HEK293 (cell line): ENCODE measurements at regions not wholly inside any gene's neighbourhood (a gene's known extent, or its start where the extent isn't known, plus 50 kb on each side); places are given as distances from the start of the nearest gene placed in this dataset.

Experiments used
- CTCF ChIA-PET: fragments of 350-600 bp; formaldehyde crosslinking; extraction: SDS; loops from one replicate; lab custom pipeline; 2021; ENCODE audit warnings: antibody characterized with exemption; lab: Yijun Ruan, JAX
- POLR2A ChIA-PET: fragments of 300-600 bp; formaldehyde crosslinking; extraction: SDS; loops from one replicate; lab custom pipeline; 2020; ENCODE audit warnings: antibody characterized with exemption, inconsistent platforms; lab: Yijun Ruan, JAX
- H3K27ac ChIP-seq: fragments of 200-500 bp; sonication (Bioruptor generic); 2 replicates; pipeline ENCODE4 v1.5.1; 2014; ENCODE audit warnings: low read depth, low read length, control low read depth, inconsistent platforms; ENCODE audit errors: extremely low read depth
- H3K36me3 ChIP-seq, 2 experiments: fragments of 200-500 bp in 1 of 2; sonication (Bioruptor generic) in 1 of 2; 1 replicate in 1 of 2; 2 replicates in 1 of 2; pipeline ENCODE4 v1.5.1; 2014 to 2017; ENCODE audit warnings: inconsistent platforms in 2 of 2, low read length in 2 of 2; ENCODE audit not compliant: control insufficient read depth in 2 of 2, insufficient read depth in 1 of 2
- H3K4me1 ChIP-seq: fragments of 200-500 bp; sonication (Bioruptor generic); 2 replicates; pipeline ENCODE4 v1.5.1; 2014; ENCODE audit warnings: mild to moderate bottlenecking, low read length, inconsistent platforms; ENCODE audit not compliant: control insufficient read depth, insufficient read depth
- H3K4me3 ChIP-seq: 2 replicates; pipeline ENCODE4 v1.5.1; 2011; ENCODE audit warnings: low read depth, mild to moderate bottlenecking, control low read depth, low read length, moderate library complexity
- H3K9me3 ChIP-seq: fragments of 200-500 bp; sonication (Bioruptor generic); 2 replicates; pipeline ENCODE4 v1.5.1; 2014; ENCODE audit warnings: low read depth, low read length, inconsistent platforms; ENCODE audit not compliant: control insufficient read depth, insufficient read depth
- BCL11A ChIP-seq: fragments of 450-650 bp; formaldehyde crosslinking; IDR thresholded peaks from 2 replicates; pipeline ENCODE4 v1.5.1; 2016; ENCODE audit warnings: low read depth, missing biosample characterization, missing genetic modification characterization
- GLI4 ChIP-seq: fragments of 450-650 bp; formaldehyde crosslinking; IDR thresholded peaks from 2 replicates; pipeline ENCODE4 v1.5.1; 2016; ENCODE audit warnings: missing biosample characterization, missing genetic modification characterization
- OSR2 ChIP-seq: fragments of 450-650 bp; formaldehyde crosslinking; IDR thresholded peaks from 2 replicates; pipeline ENCODE4 v1.5.1; 2016; ENCODE audit warnings: missing biosample characterization, missing genetic modification characterization
- TRIM28 ChIP-seq: IDR thresholded peaks from 2 replicates; pipeline ENCODE4 v1.6.1; 2011; ENCODE audit warnings: low read length, control low read depth, borderline replicate concordance
- ZNF121 ChIP-seq: fragments of 450-650 bp; formaldehyde crosslinking; IDR thresholded peaks from 2 replicates; pipeline ENCODE4 v1.5.1; 2016; ENCODE audit warnings: missing biosample characterization, missing genetic modification characterization
- ZNF184 ChIP-seq: fragments of 450-650 bp; IDR thresholded peaks from 2 replicates; pipeline ENCODE4 v1.5.1; 2018; ENCODE audit warnings: missing biosample characterization, mild to moderate bottlenecking, missing genetic modification characterization
- ZNF211 ChIP-seq: fragments of 450-650 bp; formaldehyde crosslinking; IDR thresholded peaks from 2 replicates; pipeline ENCODE4 v1.5.1; 2016; ENCODE audit warnings: low read depth, missing biosample characterization, missing genetic modification characterization
- ZNF23 ChIP-seq: fragments of 450-650 bp; formaldehyde crosslinking; IDR thresholded peaks from 2 replicates; pipeline ENCODE4 v1.5.1; 2016; ENCODE audit warnings: missing biosample characterization, missing genetic modification characterization, borderline replicate concordance
- ZNF350 ChIP-seq: fragments of 450-650 bp; formaldehyde crosslinking; IDR thresholded peaks from 2 replicates; pipeline ENCODE4 v1.5.0; 2017; ENCODE audit warnings: missing biosample characterization, mild to moderate bottlenecking, missing genetic modification characterization
- ZNF555 ChIP-seq: fragments of 450-650 bp; formaldehyde crosslinking; conservative IDR thresholded peaks from 2 replicates; pipeline ENCODE4 v1.5.1; 2017; ENCODE audit warnings: missing biosample characterization, mild to moderate bottlenecking, missing genetic modification characterization, inconsistent platforms
- ZNF571 ChIP-seq: fragments of 450-650 bp; formaldehyde crosslinking; IDR thresholded peaks from 2 replicates; pipeline ENCODE4 v1.5.0; 2017; ENCODE audit warnings: missing biosample characterization, missing genetic modification characterization
- ZNF621 ChIP-seq: fragments of 450-650 bp; formaldehyde crosslinking; IDR thresholded peaks from 2 replicates; pipeline ENCODE4 v1.5.1; 2017; ENCODE audit warnings: missing biosample characterization, missing genetic modification characterization
- ZNF701 ChIP-seq: fragments of 450-650 bp; formaldehyde crosslinking; IDR thresholded peaks from 2 replicates; pipeline ENCODE4 v1.5.1; 2016; ENCODE audit warnings: missing biosample characterization, missing genetic modification characterization
- ZNF707 ChIP-seq: fragments of 450-650 bp; formaldehyde crosslinking; IDR thresholded peaks from 2 replicates; pipeline ENCODE4 v1.5.1; 2016; ENCODE audit warnings: missing biosample characterization, missing genetic modification characterization
- ZNF830 ChIP-seq: fragments of 450-650 bp; IDR thresholded peaks from 2 replicates; pipeline ENCODE4 v1.5.0; 2018; ENCODE audit warnings: missing biosample characterization, missing genetic modification characterization, low read depth, mild to moderate bottlenecking, moderate library complexity
- TF ChIP-seq, protein P1 (sequence below): fragments of 450-650 bp; formaldehyde crosslinking; conservative IDR thresholded peaks from 2 replicates; pipeline ENCODE4 v1.5.1; 2016; ENCODE audit warnings: low read depth, missing biosample characterization, missing genetic modification characterization
- TF ChIP-seq, protein P2 (sequence below): fragments of 450-650 bp; formaldehyde crosslinking; optimal IDR thresholded peaks from 2 replicates; pipeline ENCODE3; 2016; ENCODE audit warnings: missing biosample characterization, mild to moderate bottlenecking, missing genetic modification characterization
- TF ChIP-seq, protein P3 (sequence below): fragments of 450-650 bp; formaldehyde crosslinking; IDR thresholded peaks from 2 replicates; pipeline ENCODE4 v1.5.1; 2016; ENCODE audit warnings: missing biosample characterization, missing genetic modification characterization
- TF ChIP-seq, protein P4 (sequence below): fragments of 450-650 bp; formaldehyde crosslinking; IDR thresholded peaks from 2 replicates; pipeline ENCODE4 v1.5.1; 2016; ENCODE audit warnings: missing biosample characterization, missing genetic modification characterization

DNA sequence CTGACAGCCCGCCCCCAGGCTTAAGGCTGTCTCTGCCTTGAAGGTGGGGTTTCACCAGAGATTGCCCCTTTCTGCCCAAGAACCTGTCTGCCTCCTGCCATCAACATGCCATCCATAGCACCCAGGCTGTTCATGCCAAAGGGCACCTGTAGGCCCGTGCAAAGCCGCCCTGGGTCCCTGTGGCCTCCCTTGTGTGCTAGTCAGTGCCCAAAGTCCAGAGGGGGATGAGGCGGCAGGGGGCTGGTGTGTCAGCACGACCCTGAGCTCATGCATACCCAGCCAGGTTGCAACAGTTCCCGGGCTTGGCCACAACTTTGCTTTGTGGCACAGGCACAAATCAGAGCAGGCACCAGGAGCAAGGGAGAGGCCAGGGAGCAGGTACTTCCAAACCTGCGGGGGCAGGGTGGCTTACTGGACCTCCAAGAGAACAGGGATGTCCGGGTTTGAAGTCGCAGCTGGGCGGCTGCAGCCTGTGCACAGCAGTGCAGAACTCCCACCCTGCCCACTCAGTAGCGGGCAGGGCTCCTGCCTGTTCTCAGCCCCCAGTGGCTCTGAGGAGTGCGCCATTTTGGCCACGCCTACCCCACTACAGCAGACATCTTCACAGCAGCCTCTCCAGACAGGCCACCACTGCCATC is 671.1 kb upstream of the GRM3 start:
- TF ChIP-seq ZNF350 (tag by site-specific recombination), result no peak
- TF ChIP-seq ZNF23 (tag by site-specific recombination), result no peak
- no peak for TF ChIP-seq ZNF830 (tag by site-specific recombination)
- no peak for TF ChIP-seq TRIM28
- TF ChIP-seq BCL11A, result no peak
- no peak for TF ChIP-seq GLI4 (tag by site-specific recombination)
- TF ChIP-seq, protein P1, sequence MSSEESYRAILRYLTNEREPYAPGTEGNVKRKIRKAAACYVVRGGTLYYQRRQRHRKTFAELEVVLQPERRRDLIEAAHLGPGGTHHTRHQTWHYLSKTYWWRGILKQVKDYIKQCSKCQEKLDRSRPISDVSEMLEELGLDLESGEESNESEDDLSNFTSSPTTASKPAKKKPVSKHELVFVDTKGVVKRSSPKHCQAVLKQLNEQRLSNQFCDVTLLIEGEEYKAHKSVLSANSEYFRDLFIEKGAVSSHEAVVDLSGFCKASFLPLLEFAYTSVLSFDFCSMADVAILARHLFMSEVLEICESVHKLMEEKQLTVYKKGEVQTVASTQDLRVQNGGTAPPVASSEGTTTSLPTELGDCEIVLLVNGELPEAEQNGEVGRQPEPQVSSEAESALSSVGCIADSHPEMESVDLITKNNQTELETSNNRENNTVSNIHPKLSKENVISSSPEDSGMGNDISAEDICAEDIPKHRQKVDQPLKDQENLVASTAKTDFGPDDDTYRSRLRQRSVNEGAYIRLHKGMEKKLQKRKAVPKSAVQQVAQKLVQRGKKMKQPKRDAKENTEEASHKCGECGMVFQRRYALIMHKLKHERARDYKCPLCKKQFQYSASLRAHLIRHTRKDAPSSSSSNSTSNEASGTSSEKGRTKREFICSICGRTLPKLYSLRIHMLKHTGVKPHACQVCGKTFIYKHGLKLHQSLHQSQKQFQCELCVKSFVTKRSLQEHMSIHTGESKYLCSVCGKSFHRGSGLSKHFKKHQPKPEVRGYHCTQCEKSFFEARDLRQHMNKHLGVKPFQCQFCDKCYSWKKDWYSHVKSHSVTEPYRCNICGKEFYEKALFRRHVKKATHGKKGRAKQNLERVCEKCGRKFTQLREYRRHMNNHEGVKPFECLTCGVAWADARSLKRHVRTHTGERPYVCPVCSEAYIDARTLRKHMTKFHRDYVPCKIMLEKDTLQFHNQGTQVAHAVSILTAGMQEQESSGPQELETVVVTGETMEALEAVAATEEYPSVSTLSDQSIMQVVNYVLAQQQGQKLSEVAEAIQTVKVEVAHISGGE, result no peak
- TF ChIP-seq, protein P2, sequence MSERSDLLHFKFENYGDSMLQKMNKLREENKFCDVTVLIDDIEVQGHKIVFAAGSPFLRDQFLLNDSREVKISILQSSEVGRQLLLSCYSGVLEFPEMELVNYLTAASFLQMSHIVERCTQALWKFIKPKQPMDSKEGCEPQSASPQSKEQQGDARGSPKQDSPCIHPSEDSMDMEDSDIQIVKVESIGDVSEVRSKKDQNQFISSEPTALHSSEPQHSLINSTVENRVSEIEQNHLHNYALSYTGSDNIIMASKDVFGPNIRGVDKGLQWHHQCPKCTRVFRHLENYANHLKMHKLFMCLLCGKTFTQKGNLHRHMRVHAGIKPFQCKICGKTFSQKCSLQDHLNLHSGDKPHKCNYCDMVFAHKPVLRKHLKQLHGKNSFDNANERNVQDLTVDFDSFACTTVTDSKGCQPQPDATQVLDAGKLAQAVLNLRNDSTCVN (tag by site-specific recombination), result no peak
- no peak for TF ChIP-seq ZNF707 (tag by site-specific recombination)
- no peak for TF ChIP-seq ZNF184 (tag by site-specific recombination)
- no peak for TF ChIP-seq OSR2 (tag by site-specific recombination)
- TF ChIP-seq, protein P3, sequence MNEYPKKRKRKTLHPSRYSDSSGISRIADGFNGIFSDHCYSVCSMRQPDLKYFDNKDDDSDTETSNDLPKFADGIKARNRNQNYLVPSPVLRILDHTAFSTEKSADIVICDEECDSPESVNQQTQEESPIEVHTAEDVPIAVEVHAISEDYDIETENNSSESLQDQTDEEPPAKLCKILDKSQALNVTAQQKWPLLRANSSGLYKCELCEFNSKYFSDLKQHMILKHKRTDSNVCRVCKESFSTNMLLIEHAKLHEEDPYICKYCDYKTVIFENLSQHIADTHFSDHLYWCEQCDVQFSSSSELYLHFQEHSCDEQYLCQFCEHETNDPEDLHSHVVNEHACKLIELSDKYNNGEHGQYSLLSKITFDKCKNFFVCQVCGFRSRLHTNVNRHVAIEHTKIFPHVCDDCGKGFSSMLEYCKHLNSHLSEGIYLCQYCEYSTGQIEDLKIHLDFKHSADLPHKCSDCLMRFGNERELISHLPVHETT (tag by site-specific recombination), result no peak
- TF ChIP-seq, protein P4, sequence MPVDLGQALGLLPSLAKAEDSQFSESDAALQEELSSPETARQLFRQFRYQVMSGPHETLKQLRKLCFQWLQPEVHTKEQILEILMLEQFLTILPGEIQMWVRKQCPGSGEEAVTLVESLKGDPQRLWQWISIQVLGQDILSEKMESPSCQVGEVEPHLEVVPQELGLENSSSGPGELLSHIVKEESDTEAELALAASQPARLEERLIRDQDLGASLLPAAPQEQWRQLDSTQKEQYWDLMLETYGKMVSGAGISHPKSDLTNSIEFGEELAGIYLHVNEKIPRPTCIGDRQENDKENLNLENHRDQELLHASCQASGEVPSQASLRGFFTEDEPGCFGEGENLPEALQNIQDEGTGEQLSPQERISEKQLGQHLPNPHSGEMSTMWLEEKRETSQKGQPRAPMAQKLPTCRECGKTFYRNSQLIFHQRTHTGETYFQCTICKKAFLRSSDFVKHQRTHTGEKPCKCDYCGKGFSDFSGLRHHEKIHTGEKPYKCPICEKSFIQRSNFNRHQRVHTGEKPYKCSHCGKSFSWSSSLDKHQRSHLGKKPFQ (tag by site-specific recombination), result no peak
- TF ChIP-seq ZNF211 (tag by site-specific recombination), result no peak
- TF ChIP-seq ZNF121 (tag by site-specific recombination), result no peak
- TF ChIP-seq ZNF701 (tag by site-specific recombination), result no peak
- TF ChIP-seq ZNF571 (tag by site-specific recombination), result no peak
- no peaks in the 10 kb centered on the region for H3K4me1 ChIP-seq
- no peaks in the 10 kb centered on the region for H3K36me3 ChIP-seq
- ChIA-PET POLR2A (no interaction called here), CTCF (no interaction called here)
- no peak overlapping the region for H3K27ac ChIP-seq
- H3K9me3 ChIP-seq, result no peaks in the 10 kb centered on the region
- no peak overlapping the region for H3K4me3 ChIP-seq

DNA sequence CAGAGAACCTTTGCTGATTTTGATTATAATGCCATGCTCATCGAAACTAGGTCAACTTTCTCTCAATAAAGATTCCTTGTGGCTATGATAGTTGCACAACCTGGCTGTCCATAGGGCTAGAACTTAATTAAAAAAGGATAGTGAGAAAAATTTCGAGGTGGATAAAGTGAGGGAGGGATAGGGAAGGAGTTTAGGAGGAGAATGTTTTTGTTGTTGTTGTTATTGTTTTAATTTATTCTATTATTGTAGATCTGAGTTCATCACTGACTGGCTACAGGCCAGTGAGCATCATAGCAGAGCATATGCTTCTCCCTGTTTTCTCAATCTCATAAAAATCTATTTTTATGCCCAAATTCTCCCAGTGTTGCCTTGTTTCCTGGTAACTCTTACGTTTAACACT is 688.7 kb upstream of the GRM3 start:
- no peaks in the 10 kb centered on the region for H3K4me1 ChIP-seq
- H3K9me3 ChIP-seq, result no peaks in the 10 kb centered on the region
- H3K36me3 ChIP-seq, result no peaks in the 10 kb centered on the region
- H3K27ac ChIP-seq, result no peak overlapping the region
- TF ChIP-seq ZNF555 (tag by site-specific recombination) (no peak), ZNF621 (tag by site-specific recombination) (no peak)
- TF ChIP-seq, all 188 proteins: peak for 0
- CTCF ChIA-PET, result no interaction called here
- H3K4me3 ChIP-seq, result no peak overlapping the region
- POLR2A ChIA-PET, result no interaction called here
